ENCODE measurements at regions not wholly inside any gene's neighbourhood (a gene's known extent, or its start where the extent isn't known, plus 50 kb on each side); places are given as distances from the start of the nearest gene placed in this dataset.
A peak's percentile ranks its signal among the peaks of the same experiment; 100 is the strongest.

- H3K9me3 Mint-ChIP-seq: peaks cover 4% of the 10 kb centered on the region
- no peak overlapping the region for H3K4me3 Mint-ChIP-seq
- H3K27me3 Mint-ChIP-seq: no peaks in the 10 kb centered on the region
- no peak for ATAC-seq (replicated peaks)
- H3K4me1 Mint-ChIP-seq: no peaks in the 10 kb centered on the region
- H3K36me3 Mint-ChIP-seq (ENCODE audit: low read depth): no peaks in the 10 kb centered on the region
- no peak overlapping the region for H3K27ac Mint-ChIP-seq
Observed at GRCh38 chr10:3613318-3613717, 171.7 kb downstream of the KLF6 start.

GRCh38 chr10:3612183-3613001, 172.6 kb downstream of the KLF6 start:
- Mint-ChIP-seq H3K27ac (no peak overlapping the region), H3K4me3 (no peak overlapping the region), H3K4me1 (no peaks in the 10 kb centered on the region), H3K36me3 (ENCODE audit: low read depth) (no peaks in the 10 kb centered on the region), H3K27me3 (no peaks in the 10 kb centered on the region), H3K9me3 (peaks cover 7% of the 10 kb centered on the region)
- peak; percentile 89 for ATAC-seq (replicated peaks)

- Mint-ChIP-seq H3K27ac (peak overlapping the region; percentile 40), H3K36me3 (ENCODE audit: low read depth) (no peaks in the 10 kb centered on the region), H3K4me1 (peaks cover 7% of the 10 kb centered on the region), H3K9me3 (peaks cover 7% of the 10 kb centered on the region), H3K27me3 (no peaks in the 10 kb centered on the region), H3K4me3 (peak overlapping the region; percentile 18)
- ATAC-seq (replicated peaks): peak; percentile 98
Observed at GRCh38 chr10:3606309-3606708, 178.7 kb downstream of the KLF6 start.

- Mint-ChIP-seq H3K27me3 (no peaks in the 10 kb centered on the region), H3K4me1 (peaks cover 7% of the 10 kb centered on the region), H3K27ac (peak overlapping the region; percentile 40), H3K4me3 (no peak overlapping the region), H3K36me3 (ENCODE audit: low read depth) (no peaks in the 10 kb centered on the region), H3K9me3 (peaks cover 7% of the 10 kb centered on the region)
- ATAC-seq (replicated peaks): peak; percentile 47
Observed at GRCh38 chr10:3605882-3606281, 179.1 kb downstream of the KLF6 start.

- H3K9me3 Mint-ChIP-seq: no peaks in the 10 kb centered on the region
- H3K27me3 Mint-ChIP-seq: peaks cover 7% of the 10 kb centered on the region
- no peak for ATAC-seq (replicated peaks)
- H3K4me1 Mint-ChIP-seq: no peaks in the 10 kb centered on the region
- no peaks in the 10 kb centered on the region for H3K36me3 Mint-ChIP-seq (ENCODE audit: low read depth)
- H3K4me3 Mint-ChIP-seq: no peak overlapping the region
- no peak overlapping the region for H3K27ac Mint-ChIP-seq
Observed at GRCh38 chr10:3595736-3596135, 189.3 kb downstream of the KLF6 start.

- Mint-ChIP-seq H3K4me3 (no peak overlapping the region), H3K4me1 (no peaks in the 10 kb centered on the region), H3K36me3 (ENCODE audit: low read depth) (no peaks in the 10 kb centered on the region), H3K27me3 (peaks cover under 1% of the 10 kb centered on the region), H3K27ac (no peak overlapping the region), H3K9me3 (no peaks in the 10 kb centered on the region)
- ATAC-seq (replicated peaks): no peak
Observed at GRCh38 chr10:3593611-3594010, 191.4 kb downstream of the KLF6 start.

- no peak overlapping the region for H3K4me3 Mint-ChIP-seq
- ATAC-seq (replicated peaks): no peak
- H3K27ac Mint-ChIP-seq: no peak overlapping the region
- no peaks in the 10 kb centered on the region for H3K36me3 Mint-ChIP-seq (ENCODE audit: low read depth)
- H3K27me3 Mint-ChIP-seq: no peaks in the 10 kb centered on the region
- H3K9me3 Mint-ChIP-seq: no peaks in the 10 kb centered on the region
- H3K4me1 Mint-ChIP-seq: no peaks in the 10 kb centered on the region
Observed at GRCh38 chr10:3592424-3592823, 192.6 kb downstream of the KLF6 start.

- H3K27ac Mint-ChIP-seq: no peak overlapping the region
- peaks cover 3% of the 10 kb centered on the region for H3K27me3 Mint-ChIP-seq
- H3K9me3 Mint-ChIP-seq: no peaks in the 10 kb centered on the region
- H3K4me1 Mint-ChIP-seq: no peaks in the 10 kb centered on the region
- H3K4me3 Mint-ChIP-seq: no peak overlapping the region
- H3K36me3 Mint-ChIP-seq (ENCODE audit: low read depth): no peaks in the 10 kb centered on the region
- no peak for ATAC-seq (replicated peaks)
Observed at GRCh38 chr10:3588816-3589215, 196.2 kb downstream of the KLF6 start.

- H3K9me3 Mint-ChIP-seq: no peaks in the 10 kb centered on the region
- no peaks in the 10 kb centered on the region for H3K36me3 Mint-ChIP-seq (ENCODE audit: low read depth)
- no peaks in the 10 kb centered on the region for H3K4me1 Mint-ChIP-seq
- no peak for ATAC-seq (replicated peaks)
- H3K27ac Mint-ChIP-seq: no peak overlapping the region
- H3K4me3 Mint-ChIP-seq: no peak overlapping the region
- H3K27me3 Mint-ChIP-seq: peaks cover 3% of the 10 kb centered on the region
Observed at GRCh38 chr10:3588346-3588745, 196.7 kb downstream of the KLF6 start.

- Mint-ChIP-seq H3K4me1 (no peaks in the 10 kb centered on the region), H3K27ac (no peak overlapping the region), H3K4me3 (no peak overlapping the region), H3K9me3 (no peaks in the 10 kb centered on the region), H3K36me3 (ENCODE audit: low read depth) (no peaks in the 10 kb centered on the region), H3K27me3 (peaks cover 3% of the 10 kb centered on the region)
- no peak for ATAC-seq (replicated peaks)
Observed at GRCh38 chr10:3584926-3585784, 199.9 kb downstream of the KLF6 start.

- H3K27me3 Mint-ChIP-seq: no peaks in the 10 kb centered on the region
- no peak overlapping the region for H3K27ac Mint-ChIP-seq
- no peak overlapping the region for H3K4me3 Mint-ChIP-seq
- H3K9me3 Mint-ChIP-seq: no peaks in the 10 kb centered on the region
- no peak for ATAC-seq (replicated peaks)
- no peaks in the 10 kb centered on the region for H3K36me3 Mint-ChIP-seq (ENCODE audit: low read depth)
- H3K4me1 Mint-ChIP-seq: peaks cover 9% of the 10 kb centered on the region
Observed at GRCh38 chr10:3580565-3580964, 204.4 kb downstream of the KLF6 start.

- H3K4me3 Mint-ChIP-seq: no peak overlapping the region
- no peak for ATAC-seq (replicated peaks)
- H3K36me3 Mint-ChIP-seq (ENCODE audit: low read depth): no peaks in the 10 kb centered on the region
- peaks cover 9% of the 10 kb centered on the region for H3K4me1 Mint-ChIP-seq
- H3K9me3 Mint-ChIP-seq: no peaks in the 10 kb centered on the region
- H3K27ac Mint-ChIP-seq: no peak overlapping the region
- no peaks in the 10 kb centered on the region for H3K27me3 Mint-ChIP-seq
Observed at GRCh38 chr10:3579845-3580244, 205.2 kb downstream of the KLF6 start.

GRCh38 chr10:3578682-3579081, 206.3 kb downstream of the KLF6 start:
- Mint-ChIP-seq H3K4me3 (no peak overlapping the region), H3K4me1 (peaks cover 9% of the 10 kb centered on the region), H3K36me3 (ENCODE audit: low read depth) (no peaks in the 10 kb centered on the region), H3K9me3 (no peaks in the 10 kb centered on the region), H3K27me3 (no peaks in the 10 kb centered on the region), H3K27ac (no peak overlapping the region)
- no peak for ATAC-seq (replicated peaks)

- no peaks in the 10 kb centered on the region for H3K27me3 Mint-ChIP-seq
- no peaks in the 10 kb centered on the region for H3K36me3 Mint-ChIP-seq (ENCODE audit: low read depth)
- peaks cover 9% of the 10 kb centered on the region for H3K4me1 Mint-ChIP-seq
- no peak overlapping the region for H3K4me3 Mint-ChIP-seq
- H3K27ac Mint-ChIP-seq: no peak overlapping the region
- H3K9me3 Mint-ChIP-seq: no peaks in the 10 kb centered on the region
- no peak for ATAC-seq (replicated peaks)
Observed at GRCh38 chr10:3578159-3578558, 206.8 kb downstream of the KLF6 start.

- peaks cover 3% of the 10 kb centered on the region for H3K4me1 Mint-ChIP-seq
- no peak for ATAC-seq (replicated peaks)
- no peaks in the 10 kb centered on the region for H3K9me3 Mint-ChIP-seq
- no peak overlapping the region for H3K4me3 Mint-ChIP-seq
- no peaks in the 10 kb centered on the region for H3K36me3 Mint-ChIP-seq (ENCODE audit: low read depth)
- no peak overlapping the region for H3K27ac Mint-ChIP-seq
- H3K27me3 Mint-ChIP-seq: no peaks in the 10 kb centered on the region
Observed at GRCh38 chr10:3574451-3574850, 210.6 kb downstream of the KLF6 start.
